HG03108 (cell line): ENCODE measurements at regions not wholly inside any gene's neighbourhood (a gene's known extent, or its start where the extent isn't known, plus 50 kb on each side); places are given as distances from the start of the nearest gene placed in this dataset.

Experiments used
- ATAC-seq: cut with Tn5 transposase; IDR thresholded peaks from one replicate; pipeline ENCODE4 v1.9.1; 2021; ENCODE audit warnings: moderate library complexity; ENCODE audit not compliant: unreplicated experiment

DNA sequence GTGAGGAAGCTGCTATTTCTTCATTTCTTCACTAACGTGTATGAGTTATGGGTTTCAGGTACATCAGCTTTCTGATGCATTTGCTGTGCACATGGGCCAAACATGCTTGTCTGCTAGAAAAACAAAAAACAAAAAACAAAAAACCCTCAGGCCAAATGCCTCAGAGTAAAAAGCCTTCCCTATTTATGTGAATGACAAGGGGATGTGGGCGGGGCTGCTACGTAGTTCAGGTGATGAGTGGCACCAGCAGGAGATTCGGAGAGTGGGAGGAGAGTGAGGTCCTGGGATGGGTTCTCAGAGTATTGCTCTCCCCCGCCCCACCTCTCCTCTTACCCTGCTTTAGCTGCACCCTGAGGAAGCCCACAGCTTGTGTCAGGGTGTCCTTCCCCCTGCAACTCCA, 596.8 kb upstream of the JAG1 start:
- no peak for ATAC-seq

DNA sequence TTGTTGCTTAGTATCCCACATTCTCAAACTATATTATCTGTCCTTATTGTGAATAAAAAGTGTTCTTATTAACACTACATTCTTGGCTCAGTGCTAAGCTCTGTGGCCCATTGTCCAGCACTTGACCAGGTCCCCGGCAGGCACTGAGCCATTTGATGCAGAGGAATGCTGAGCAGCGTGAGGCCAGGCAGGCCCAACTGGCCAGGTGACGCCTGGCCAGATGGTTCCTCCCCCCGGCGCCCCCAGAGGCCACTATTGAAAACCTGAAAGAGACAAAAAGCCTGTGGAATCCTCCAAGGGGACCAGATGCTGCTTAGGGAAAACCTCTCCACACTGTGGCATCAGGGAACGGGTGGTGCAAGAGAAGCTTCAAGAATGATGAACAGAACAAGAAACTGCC, 597.5 kb upstream of the JAG1 start:
- no peak for ATAC-seq

DNA sequence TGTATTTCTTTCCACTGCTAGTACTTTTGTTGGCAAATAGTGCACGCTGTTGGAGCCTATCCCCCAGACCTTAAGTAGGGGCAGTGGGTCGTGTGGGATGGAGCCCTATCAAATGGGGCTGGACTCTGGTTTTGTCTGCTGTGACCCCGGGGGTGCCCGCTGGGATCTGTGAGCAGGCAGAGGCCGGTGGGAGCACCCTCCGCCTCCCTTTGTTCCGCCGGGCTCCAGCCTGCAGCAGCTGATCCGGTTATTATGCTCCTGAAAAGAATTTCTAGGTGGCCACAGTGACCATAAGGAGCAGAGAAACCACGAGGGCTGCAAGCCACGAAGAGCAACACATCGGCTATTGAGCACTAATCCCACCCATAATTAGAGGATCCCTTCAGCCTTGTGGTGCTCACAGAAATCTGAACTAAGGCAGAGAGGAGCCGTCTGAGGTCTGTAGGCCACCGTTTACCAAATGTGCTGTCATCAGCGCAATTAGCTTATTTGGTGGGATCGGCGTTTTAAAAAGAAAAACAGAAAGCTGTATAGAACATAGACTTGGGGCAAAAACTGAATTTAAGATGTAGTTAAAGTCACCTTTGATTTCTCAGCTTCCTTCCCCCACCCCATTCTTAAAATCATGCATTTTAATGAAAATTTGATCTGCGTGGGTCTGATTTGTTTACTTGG, 598.3 kb upstream of the JAG1 start:
- no peak for ATAC-seq

DNA sequence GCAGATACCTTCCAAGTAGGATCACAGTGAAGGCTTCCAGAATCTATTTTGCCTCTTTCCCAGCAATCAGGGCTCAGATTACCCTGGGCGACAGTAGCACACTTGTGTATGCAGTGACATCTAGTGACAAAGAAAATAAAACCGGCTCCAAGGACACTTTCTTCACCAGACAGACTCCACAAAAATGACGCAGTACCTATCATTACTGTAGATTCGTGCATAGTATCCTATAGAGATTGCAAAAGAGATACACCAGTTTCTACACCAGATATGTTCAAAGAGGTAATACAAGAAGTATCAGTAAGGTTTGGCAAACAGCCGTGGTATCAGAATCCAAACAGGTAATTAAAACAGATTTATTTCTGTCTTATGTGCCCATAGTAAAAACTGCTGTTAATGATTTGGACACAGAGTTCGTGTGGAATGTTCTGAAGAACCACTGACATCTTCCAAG, 600.4 kb upstream of the JAG1 start:
- ATAC-seq, result no peak

DNA sequence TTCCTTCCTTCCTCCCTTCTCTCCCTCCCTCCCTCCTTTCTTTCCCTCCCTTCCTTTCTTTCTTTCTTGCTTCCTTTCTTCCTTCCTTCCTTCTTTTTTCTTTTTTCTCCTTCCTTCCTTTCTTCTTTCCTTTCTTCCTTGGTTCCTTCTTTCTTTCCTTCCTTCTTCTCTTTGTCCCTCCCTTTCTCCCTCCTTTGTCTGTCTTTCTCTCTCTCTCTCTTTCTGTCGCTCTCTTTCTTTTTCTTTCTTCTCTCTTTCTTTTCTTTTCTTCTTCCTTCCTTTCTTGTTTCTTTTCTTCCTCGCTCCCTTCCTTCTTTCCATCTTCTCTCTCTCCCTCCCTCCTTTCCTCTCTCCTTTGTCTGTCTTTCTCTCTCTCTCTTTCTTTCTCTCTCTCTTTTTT, 601.9 kb upstream of the JAG1 start:
- ATAC-seq, result no peak

DNA sequence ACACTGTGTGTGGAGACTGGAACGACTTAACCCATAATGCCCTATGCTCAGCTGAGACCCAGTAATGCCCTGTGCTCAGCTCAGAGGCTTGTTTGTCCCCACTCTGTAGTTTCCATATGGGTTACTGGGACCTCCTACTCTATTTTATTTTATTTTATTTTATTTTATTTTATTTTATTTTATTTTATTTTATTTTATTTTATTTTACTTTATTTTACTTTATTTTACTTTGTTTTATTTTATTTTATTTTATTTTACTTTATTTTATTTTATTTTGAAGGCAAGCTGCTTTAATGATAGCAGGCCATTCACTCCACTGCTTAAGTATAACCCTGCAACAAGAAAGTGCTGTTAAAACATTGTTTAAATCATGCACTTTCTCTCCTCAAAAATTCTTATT, 603.4 kb upstream of the JAG1 start:
- no peak for ATAC-seq

DNA sequence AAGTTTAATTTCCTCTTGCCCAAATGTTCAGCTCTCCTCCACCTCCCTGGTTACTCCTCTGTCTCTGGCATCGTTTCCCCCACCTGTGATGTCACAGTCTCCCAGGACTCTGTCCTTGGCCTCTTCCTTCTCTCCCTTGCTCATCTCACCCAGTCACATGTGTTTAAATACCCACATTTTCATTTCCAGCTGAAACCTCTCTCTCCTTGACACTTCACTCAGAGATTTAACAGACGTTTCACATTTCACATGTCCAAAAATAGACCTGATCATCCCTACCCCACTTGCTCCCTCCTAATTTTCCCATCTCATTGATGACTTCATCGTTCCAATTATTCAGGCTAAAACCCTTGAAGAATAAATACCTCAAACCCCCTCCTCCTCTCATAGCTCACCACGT, 604.1 kb upstream of the JAG1 start:
- ATAC-seq, result no peak

DNA sequence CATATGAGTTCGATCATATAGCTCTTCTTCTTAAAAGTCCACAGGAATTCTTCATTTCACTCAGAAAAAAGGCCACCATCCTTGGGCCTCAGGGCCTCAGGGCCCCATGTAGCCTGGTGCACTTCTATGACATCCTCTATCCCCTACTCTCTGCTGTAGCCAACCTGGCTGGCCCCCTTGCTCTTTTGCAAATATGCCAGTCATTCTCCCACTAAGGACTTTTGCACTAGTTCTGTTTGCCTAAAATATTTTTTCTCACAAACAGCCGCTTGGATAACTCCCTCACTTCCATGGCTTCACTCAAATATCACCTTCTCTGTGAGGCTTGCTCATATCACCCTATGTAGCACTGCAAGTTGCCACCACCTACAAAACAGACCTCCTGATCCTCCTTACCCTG, 604.7 kb upstream of the JAG1 start:
- no peak for ATAC-seq

DNA sequence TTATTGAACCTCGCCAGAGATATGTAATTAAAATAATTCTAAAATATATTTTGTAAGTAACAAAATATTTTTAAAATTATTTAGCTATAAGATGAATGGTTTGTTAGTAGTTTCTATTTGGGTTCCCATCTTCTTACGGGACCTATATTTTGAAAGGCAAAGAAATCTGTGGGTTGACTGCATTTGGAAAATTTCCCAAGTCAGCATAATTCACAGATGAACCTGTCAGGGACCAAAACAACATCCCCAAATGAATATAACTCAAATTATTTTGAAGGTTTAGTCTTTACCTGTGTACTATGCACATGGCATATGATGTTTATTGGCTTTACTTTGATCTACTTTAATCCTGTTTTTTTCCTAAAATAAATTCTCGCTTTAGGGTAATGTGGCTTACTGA, 607.4 kb upstream of the JAG1 start:
- no peak for ATAC-seq

DNA sequence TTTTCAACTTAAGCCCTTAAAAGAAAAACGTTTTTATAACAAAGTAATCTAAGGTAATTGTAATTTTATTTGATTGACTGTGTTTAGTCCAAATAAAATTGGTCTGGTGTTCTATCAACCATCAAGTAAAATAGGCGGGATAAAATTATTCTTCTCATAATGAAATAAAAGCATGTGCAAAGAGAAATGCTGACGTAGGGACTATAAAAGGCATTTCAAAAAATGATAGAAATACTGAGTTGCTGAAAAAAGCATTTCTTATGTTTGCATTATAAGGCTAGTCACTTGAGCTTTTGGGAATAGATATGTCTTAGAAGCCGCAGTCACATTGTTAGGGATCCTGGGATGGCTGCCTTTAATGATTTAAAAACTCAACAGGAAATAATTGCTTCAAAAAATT, 608.0 kb upstream of the JAG1 start:
- ATAC-seq, result no peak

DNA sequence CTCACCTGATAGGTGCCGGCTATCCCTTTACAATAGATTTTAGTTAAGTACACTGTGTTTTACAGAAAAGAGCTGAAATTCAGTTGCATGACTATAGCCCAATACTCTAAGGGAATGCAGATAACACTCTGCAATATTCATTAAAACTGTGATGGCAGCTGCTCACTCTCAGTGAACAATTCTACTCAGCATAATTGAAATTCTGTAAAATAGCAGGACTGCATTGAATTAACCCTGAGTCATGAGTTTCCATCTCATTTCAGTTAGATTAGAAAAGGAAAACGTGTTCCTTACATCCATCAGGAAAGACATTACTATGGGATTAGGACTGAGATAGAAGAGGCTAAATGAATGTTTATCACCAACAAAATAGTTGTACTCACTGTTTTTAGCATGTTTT, 613.3 kb upstream of the JAG1 start:
- no peak for ATAC-seq

DNA sequence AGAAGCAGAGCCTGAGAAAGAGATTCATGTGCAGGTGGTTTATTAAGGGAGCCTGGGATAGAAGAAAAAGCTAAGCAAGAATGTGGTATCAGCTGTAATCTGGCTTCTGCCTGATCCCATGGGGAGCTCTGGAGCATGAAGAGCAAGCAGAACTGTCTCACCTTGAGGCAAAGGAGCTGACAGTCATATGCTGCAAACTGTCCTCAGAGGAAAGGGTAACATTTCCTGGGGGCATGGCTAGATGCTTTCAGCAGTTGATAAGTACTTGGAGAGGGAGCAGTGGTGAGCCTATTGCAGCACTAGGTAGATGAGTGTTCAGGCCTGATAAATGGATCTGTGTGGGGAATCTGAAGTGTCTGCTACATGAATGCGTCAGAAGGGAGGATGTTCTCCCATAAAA, 621.5 kb upstream of the BTBD3 start:
- ATAC-seq, result no peak

DNA sequence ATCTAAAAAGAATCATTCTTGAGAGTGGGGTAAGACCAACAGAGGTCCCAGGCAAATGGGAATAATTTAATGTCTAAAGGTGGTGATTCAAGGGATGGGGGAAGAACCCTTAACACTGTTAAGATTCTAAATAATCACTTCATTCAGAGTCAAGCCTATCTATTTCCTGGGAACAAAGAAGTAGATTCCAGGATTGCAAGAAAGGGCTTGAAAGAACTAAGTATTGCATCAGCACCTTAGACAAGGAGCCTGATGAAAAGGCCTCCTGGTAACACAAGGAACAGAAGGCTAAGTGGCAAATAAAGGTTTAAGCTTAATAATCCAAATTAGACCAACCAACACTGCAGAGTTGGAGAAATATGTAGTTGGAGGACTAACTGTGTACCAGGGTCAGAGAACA, 620.7 kb upstream of the BTBD3 start:
- no peak for ATAC-seq

DNA sequence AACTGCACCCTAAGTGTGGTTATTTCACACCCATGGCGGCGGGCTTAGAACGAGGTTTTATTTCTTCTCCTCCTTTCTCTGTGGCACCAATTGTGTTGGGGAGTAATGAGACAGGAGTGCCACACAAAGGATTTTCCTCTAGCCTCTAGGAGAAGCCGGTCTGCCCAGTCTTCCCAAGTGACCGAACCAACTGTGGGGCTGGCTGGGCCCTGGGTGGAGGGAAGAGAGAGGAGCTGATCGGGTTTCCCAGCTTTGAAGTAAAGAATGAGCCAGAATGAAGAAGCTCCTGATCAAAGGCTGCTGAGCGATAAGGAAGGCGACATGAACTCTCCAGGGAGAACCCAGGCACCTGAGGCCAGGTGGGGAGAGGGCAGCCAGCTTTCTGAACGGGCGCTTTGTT, 616.0 kb upstream of the BTBD3 start:
- no peak for ATAC-seq

DNA sequence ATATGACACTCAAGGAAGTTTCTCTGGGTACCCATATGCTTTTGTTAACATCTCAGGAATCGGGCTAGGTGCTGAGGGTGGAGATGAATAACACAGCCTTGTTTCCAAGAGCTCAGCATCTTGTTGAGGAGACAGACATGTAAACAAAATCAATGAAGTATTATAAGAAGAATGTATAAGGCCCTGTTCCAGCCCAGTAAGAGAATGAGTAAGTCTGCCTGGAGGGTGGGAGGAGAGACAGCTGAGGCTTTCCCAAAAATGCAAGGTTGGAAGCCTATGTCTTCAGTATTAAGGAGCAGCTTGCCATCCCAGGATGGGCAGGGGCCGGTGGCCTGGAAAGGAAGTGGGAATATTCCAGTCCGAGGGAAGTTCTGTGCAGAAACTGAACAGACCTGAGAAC, 615.3 kb upstream of the BTBD3 start:
- no peak for ATAC-seq

DNA sequence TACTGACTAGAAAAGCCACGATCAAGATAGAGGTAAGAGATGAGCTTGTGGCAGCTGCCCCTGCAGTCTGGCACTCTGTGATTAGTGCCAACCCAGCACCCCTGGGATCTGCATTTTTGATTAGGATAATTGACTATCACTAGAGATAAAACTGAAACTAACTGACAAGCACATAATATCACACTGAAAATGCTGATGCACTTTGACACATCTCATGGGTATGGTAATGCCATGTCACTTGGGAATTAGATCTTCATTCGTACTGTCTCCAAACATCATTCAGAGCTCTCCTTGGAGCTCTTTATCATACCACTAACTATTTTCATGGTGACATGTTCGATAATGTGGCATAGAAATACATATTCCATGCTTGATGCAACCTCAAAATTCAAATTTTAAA, 612.9 kb upstream of the BTBD3 start:
- no peak for ATAC-seq

DNA sequence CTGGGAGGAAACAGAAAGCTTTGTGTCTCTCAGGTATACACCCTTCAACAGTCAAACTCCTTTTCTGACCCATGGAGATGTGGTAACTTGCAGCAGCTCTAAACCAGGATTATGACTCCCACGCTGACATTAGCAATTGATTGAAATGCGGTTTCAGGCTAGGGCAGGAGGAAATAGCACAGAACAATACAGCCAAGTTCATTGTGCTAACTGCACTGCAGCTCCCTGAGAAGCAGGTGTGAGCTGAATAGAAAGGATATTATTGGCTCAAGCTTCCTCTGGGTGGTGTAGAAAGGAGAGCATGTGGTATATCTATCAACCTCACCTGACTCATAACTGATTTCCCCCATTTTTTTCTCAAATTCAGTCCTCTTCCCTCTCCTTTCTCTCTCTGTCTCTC, 612.3 kb upstream of the BTBD3 start:
- no peak for ATAC-seq

DNA sequence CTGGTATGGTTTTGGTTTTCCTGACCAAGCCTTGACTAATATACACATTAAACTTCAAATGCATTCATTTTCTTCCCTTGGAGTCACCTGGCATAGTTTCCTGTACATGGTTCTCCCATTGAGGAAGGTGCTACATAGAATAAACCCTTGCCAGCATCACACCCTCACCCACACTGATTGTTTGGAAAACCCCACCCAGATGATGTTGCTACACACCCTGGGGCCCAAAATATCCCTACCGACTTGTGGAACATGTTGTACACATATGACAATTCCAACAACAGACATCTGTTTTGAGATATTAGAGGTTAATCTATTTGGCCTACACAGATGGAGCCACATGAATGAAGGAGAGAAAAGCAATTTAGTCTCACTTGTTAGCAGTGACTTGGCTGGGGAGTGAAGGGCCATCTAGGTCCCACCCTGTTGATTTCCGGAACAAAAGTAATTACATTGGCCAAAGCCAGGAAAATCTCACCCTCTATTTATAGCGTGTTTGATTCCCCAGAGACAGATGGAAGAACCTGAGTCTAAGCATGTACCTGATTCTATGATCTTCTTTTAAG, 606.0 kb upstream of the BTBD3 start:
- no peak for ATAC-seq

DNA sequence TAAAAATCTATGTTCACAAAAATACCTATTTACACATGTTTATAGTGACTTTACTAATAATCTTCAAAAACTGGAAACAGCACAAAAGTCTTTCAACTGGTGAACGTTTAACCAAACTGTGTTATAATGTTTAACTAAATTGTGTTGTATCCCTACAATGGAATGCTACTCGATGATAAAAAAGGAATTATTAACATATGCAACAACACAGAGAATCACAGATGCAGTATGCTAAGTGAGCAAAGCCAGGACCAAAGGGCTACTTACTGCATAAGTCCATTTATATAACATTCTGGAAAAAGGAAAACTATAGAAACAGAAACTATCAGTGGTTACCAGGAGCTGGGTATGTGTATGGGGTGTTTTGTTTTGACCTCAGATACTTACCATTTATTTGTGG, 602.2 kb upstream of the BTBD3 start:
- ATAC-seq, result no peak

DNA sequence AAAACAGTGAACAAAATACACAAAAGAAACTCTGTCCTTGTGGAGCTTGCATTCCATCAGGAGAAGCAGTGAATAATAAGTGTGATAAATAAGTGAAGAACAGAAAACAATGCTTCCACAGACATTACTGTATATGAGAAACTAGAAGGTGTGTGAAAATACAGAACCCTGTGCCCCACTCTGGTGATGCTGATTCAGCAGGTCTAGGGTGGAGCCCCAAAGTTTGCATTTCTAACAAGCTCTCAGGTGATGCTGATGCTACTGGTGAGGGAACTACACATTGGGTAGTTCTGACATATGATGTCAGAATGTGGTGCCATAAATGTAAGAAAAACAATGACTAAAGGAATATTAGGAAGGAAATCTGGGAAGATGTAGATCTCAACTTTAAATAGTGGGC, 601.4 kb upstream of the BTBD3 start:
- ATAC-seq, result no peak

DNA sequence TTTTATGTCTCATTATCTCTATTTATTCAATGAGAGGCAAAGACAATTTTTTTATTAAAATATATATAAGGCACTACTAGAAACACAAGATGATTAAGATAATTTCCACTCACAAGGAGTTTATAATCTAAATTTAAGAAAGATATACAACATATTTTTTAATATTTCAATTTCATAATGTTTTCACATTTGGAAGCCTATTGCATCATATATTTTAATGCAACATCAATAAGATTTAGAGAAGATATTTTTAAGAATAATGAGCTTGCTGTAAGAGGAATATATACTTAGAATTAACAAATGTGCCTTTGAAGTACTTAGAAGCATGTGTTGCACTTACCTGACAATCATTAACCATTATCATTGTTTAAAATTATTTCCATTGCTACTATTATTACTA, 597.7 kb upstream of the BTBD3 start:
- no peak for ATAC-seq

DNA sequence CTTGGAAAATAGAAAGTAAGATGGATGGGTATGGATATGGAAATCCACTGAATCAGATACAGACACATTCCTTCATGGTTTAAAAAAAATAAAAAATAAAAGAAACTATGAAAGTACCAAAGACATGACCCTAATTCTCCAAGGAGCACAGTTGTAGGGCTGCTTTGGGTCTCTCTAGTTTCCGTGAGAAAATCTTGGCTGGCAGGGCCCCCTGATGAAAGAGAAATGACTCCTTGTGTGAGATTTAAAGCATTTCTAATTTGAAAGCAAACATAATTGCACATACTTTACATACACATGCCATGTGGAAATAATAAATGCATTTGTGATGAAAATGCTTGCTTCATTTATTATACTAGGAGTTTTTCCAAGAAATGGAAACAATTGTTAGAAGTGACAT, 593.9 kb upstream of the BTBD3 start:
- no peak for ATAC-seq

DNA sequence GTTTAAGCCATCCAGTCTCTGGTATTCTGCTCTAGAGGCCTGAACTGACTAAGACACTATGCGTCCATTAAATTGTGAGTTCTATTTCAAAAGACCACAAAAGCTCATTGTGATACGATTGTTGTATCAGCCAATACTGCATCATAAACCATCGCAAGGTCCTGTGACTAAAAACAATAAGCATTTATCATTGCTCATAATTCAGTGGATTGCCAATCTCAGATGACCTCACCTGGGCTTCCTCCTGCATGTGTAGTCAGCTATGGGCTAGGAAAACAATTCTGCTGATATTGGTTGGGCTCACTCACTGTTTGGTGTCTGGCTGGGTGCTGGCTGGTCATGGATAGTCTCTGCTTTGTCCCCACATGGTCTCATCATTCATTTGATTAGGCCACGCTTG, 592.7 kb upstream of the BTBD3 start:
- no peak for ATAC-seq
